HG03442 (cell line): ENCODE measurements at regions not wholly inside any gene's neighbourhood (a gene's known extent, or its start where the extent isn't known, plus 50 kb on each side); places are given as distances from the start of the nearest gene placed in this dataset.
"Not testable (repeated sequence)": the region's sequence is repeated elsewhere in the genome, so short reads cannot be mapped to it uniquely, and the experiment has no call there.

ENCODE experiments used
- ATAC-seq: cut with Tn5 transposase; IDR thresholded peaks from one replicate; pipeline ENCODE4 v1.9.1; 2021; ENCODE audit warnings: mild to moderate bottlenecking, moderate library complexity; ENCODE audit not compliant: unreplicated experiment

GRCh38 chr6:142631517-142632385, 313.2 kb downstream of the HIVEP2 start:
- ATAC-seq: no peak

GRCh38 chr6:142633317-142633716, 311.7 kb downstream of the HIVEP2 start:
- ATAC-seq: no peak

GRCh38 chr6:142635130-142635529, 309.8 kb downstream of the HIVEP2 start:
- ATAC-seq: no peak

- no peak for ATAC-seq
Observed at GRCh38 chr6:142637624-142638351, 307.2 kb downstream of the HIVEP2 start.

DNA sequence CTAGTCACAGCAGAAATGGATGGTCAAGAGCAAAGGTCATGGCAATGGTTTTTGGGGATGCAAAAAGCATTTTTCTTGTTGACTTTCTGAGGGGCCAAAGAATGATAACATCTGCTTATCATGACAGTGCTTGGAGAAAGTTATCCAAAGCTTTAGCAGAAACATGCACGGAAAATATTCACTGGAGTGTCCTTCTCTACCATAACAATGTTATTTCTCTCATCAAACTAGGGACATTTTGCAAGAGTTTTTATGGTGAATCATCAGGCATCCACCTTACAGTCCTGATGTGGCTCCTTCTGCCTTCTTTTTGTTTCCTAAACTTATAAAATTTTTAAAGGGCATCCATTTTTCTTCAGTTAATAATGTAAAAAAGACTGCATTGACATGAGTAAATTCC, 302.3 kb downstream of the HIVEP2 start:
- ATAC-seq: no peak

DNA sequence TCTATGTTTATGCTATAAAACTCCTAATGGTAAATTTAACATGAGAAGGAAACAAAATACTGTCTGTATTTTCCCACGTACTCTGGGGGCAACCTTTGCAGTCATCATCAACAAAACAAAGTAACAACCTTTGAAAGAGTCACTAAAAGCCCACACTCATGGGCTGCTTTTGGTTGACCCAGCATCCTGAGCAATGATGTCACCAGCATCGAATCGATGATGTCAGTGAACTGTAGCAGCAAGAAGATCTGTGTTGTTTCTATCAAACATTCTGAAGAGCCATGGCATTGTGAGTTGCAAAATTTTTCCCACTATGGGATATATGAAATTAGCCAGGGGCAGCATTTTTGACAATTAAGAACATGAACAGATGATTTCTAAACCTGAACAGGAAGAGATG, 300.1 kb downstream of the HIVEP2 start:
- no peak for ATAC-seq

- no peak for ATAC-seq
Observed at GRCh38 chr6:142645663-142646062, 299.3 kb downstream of the HIVEP2 start.

DNA sequence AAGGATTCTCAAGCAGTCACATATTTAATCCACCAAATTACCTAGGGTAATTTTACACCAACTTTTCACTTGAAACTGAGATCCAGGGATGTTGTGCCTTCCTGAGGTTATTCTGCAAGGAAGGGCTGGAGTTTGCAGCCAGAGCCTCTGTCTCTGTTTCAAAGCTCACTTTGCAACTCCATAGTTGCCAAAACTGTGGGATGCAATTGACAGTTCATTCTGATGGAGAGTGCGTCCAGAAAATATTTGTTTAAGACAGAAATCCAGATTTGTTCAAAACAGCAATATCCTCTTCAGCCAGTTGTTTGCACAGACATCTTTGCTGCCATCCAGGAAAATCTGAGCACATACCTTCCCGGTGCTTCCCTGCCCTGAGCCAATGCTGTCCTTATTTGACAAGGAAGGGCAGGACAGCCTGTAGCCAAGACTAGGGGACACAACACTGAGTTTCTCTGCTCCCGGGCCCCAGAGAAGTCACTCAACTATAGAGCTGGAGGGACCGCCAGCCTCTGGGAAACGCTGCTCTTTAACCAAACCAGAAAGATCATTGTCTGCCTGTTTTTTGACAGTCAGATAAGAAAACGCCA, 297.4 kb downstream of the HIVEP2 start:
- no peak for ATAC-seq

DNA sequence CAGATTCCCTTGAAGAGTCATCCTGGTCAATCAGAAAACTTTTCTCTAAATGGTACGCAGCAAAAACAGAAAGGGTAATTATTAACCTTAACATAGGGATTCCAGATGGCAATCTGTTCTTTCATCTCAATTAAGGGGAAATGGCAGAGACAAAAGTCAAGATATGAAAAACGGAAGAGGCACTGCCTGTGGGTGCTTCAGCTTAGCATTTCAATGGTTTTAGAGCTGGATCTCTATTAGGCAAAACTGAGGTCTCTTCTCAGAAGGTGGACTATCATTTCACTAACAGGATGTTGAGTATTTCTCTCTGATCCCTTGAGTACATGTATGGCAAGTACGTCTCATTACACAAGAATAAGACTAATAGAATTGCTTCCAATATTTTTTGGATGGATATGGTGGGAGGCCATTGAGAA, 296.9 kb downstream of the HIVEP2 start:
- no peak for ATAC-seq

GRCh38 chr6:142648526-142648925, 296.4 kb downstream of the HIVEP2 start:
- no peak for ATAC-seq

GRCh38 chr6:142649438-142650234, 295.3 kb downstream of the HIVEP2 start:
- ATAC-seq: not testable (repeated sequence)

DNA sequence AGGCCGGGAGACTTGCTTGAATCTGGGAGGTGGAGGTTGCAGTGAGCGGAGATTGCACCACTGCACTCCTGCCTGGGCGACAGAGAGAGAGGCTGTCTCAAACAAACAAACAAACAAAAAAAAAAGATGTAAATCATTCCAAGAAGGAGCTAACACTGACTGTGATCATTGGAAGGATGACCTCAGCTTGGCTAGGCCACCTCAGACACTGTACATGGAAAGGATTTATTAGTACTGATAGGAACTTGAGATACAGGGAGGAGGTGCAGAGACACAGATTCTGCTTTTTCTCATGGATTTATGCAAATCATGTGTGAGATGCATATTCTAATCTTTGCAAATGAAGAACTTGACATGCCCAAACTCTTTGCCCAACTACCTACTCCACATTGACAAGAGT, 293.6 kb downstream of the HIVEP2 start:
- no peak for ATAC-seq

DNA sequence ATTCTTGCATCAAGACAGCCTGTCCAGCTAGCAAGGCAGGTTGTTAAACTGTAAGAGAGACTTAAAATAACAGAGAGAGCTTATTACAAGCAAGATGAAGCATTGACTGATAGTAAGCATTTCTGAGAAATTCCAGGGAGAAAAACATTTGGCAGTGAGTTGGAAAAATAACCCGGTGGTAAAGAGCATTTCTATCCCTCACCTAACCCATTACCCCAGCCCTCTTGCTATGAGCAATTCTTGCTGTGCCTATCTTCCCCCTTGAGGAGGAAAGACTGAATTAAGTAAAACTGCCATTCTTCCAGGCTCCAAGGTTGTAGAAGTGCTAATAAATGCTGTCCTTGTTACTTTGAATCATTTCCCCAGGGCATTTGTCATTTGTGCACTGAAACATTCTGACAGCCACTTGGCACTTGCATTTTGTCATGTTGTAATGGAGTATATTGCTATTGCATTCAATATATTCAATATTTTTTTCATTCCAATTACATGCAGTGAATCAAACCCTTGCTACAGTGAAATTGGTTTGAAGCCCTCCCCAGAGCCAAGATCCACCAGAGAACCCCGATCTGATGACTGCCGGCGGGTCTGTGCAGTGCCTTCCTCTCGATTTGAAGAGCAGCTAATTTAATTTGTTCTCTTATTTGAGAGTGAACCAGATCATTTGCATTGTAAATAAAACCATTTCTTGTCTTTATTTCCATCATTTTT, 291.1 kb downstream of the HIVEP2 start:
- no peak for ATAC-seq

DNA sequence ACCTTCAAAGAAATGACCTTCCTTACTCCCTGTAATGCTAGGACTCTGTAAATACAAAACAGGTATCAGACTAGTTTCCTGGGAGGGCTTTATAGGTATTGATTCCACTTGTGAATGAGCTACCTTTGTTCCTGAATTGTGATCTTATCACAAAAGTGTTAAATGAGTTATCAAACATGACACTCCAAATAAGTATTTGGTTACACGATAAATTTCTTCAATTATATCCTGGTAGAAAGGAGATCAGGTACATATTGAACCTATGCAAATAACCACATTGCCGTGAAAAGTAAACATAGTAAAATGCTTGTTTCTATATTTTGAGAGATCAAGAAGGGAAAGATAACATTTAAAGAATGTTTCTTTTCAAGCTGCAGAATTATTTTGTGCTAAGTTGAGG, 285.3 kb downstream of the HIVEP2 start:
- ATAC-seq: no peak

GRCh38 chr6:142665393-142665792, 279.6 kb downstream of the HIVEP2 start:
- ATAC-seq: no peak

DNA sequence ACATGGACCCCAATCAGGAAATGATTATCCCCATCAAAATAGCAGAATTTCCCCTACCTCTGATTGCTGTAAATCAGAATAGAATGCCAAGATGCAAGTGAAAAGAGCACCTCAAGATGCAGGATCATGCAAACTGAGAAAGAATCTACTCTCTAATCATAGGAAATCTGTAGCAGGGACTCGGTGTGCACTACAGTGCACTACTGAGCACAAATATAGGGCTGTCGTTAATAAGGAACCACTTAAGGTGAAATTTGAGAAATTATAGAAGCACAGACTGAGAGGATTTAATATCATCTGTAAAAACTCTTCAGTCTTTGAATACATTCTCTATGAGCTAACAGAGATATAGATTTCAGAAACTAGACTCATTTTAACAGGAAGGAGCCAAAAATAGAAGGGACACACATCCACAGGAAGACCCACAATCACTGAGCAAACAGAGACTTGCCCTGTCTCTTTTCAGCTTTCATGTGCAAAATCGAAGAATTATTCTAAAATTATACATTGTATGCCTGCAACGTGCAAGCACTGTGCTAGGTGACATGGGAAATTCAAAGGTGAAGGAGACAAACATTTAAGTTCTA, 278.3 kb downstream of the HIVEP2 start:
- ATAC-seq: no peak

DNA sequence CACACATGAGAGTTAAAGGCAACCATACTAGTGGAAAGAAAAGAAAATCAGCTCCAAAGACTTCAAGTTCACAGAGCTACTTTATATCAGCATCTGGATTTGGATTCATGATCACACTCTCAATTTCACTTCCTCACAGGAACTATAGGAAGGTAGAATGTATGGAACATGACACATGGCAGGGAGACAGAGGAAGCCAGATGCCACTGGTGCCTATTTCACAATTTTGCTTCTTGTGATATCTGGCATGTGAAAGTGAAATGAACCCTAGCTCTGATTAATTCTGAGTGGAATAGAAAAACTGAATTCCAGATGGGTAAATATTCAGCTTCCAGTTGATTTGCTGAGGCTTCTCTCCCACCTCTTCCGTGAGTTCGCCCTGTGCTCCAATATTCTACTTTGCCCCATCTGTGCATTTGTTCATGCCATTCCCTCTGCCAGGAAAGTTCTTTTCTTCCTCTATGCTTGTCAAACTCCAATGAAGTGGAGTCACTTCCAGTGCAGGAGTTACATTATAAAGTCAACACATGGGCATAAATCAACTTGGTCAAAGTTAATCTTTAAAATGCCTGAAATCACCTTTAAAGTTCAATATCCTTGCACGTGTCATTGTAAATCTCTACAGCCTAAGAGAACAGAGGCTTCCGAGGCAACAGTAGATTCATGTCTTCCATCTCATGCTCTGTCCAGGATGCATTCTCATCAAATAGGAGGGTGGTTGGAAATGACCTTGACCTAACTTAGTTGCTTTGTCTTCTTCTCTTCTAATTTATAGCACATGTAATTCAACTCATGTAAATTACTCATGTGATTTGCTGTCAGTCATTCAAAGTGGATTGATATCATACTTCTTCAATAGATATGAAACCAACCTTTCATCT, 275.3 kb downstream of the HIVEP2 start:
- ATAC-seq: no peak

GRCh38 chr6:142671791-142672190, 273.2 kb downstream of the HIVEP2 start:
- peak; percentile 92 for ATAC-seq

DNA sequence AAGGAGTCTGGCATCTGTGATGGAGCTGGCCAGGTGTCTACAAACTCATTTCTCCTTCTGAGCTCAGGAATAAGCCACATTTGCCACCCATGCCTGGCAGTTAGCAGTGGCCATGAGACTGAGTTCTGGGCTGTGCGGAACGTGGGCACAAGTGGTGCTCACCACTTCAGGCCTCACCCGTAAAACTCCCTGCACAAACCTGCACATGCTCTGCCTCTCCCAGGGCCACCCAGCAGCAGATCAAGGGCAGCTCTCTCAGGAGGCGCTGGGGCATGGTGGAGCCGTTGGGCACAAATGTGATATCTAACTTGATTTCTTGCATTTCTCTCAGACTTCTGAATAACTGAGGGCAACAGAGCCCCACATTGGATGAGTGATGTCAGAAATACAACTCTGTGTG, 269.5 kb downstream of the HIVEP2 start:
- ATAC-seq: no peak
